Fibroblast of skin of right biceps (primary cell): ENCODE measurements at regions not wholly inside any gene's neighbourhood (a gene's known extent, or its start where the extent isn't known, plus 50 kb on each side); places are given as distances from the start of the nearest gene placed in this dataset.
"Not testable (repeated sequence)": the region's sequence is repeated elsewhere in the genome, so short reads cannot be mapped to it uniquely, and the experiment has no call there.

Experiments used
- DNase-seq: peaks from one replicate; pipeline ENCODE4 v3.0.0-alpha.2; 2013

DNA sequence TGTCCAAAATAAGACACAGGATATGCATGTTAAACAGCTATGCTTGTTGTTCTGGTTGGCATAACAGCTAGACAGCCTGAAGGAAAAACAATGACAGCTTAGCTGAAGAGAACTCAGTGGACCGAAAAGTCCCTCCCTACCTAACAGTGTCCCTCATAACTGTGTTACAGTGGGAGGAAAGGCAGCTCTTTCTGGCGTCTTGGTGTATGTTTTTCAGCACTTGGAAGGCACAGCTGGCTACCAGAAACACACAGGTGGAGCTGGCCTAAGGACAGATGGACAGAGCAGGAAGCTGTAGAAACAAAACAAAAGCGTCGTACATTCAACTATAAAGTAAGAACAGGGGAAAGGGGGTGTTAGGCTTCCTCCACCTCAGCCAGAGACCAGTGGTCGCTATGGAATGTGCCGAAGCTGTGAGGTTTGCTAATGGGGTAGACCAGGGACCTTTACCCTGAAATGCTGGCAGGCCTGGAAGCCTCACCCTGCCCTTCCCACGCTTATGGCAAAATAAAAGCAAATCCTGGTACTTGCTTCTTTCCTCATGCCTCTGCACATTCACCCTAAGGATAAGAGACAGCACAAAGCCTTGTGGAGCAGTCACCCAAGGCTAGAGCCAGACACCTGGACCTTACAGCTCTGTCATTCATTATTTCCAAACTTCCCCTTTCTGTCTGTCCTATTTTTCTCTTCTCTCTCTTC, 103.5 kb upstream of the TRIB2 start:
- DNase-seq = no peak

DNA sequence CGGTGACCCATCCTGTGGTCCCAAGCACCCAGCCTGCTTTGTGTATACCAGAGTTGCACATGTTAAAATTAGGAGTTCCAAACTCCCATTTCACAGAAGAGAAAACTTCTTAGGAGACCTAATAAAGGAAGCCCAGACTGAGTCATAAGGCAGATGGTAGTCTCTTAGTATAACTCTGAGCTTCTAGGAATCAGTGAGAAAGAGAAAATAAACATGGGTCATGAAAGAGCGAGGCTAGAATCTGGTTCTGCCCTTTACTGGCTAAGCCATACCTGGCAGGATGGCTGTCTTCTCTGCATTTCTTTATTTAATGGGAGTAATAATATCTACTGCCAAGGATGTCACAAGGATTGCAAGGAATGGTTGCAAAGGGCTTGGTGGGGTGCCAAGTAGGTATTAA, 101.2 kb upstream of the TRIB2 start:
- DNase-seq = no peak

DNA sequence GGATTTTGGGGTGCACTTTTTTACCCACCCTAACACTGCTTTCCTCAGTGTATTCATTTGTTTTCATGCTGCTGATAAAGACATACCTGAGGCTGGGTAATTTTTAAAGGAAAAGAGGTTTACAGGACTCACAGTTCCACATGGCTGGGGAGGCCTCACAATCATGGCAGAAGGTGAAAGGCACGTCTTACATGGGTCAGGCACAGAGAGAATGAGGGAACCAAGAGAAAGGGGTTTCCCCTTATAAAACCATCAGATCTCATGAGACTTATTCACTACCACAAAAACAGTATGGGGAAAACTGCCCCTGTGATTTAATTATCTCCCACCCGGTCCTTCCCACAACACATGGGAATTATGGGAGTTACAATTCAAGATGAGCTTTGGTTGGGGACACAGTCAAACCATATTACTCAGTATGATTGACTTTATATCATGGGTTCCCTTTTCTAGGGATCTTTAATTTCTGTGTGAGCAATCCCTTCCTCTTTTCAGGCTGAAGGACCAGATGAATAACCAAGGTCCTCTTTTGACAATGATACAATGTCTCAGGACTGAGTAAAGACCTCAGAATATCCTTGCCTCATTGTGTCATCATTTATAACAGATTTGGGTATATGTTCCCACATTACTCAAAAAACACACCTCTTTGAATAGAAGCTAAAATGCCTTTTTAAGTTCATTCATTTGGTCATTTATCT, 100.1 kb upstream of the TRIB2 start:
- no peak for DNase-seq

DNA sequence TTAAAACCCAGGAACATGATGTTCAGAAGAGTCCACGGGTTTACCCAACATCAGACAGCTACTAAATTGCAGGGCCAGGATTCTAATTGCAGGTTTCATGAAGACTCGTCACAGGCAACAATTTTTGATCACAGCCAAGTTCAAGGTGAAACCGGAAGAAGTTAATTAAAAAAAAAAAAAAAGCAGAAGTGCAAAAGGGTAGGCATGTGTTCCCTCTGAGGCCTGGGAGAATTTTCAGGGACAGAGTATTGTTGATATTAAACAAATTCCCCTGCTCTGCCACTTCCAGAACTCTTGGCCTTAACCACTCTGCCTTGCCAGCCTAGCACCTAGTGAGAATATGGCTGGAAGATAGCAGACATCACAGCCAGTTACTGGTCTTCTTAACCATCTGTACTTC, 99.4 kb upstream of the TRIB2 start:
- DNase-seq = no peak

DNA sequence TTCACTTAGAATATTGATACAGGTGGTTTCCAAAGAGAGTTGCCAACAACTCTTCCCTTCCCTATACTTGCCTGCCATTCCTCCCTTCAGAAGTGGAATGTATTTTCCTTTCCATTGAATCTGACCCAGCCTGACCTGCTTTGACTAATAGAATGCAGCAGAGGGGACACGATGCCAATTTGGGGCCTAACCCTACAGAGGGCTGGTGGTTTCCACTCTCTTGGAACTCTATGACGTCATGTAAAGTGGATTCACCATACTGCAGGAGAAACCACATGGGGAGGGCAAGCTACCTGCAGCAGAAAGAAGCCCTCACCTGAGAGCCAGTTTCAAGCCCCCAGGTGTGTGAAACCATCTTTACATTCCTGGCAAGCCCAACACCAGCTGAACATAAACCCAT, 98.9 kb upstream of the TRIB2 start:
- no peak for DNase-seq

DNA sequence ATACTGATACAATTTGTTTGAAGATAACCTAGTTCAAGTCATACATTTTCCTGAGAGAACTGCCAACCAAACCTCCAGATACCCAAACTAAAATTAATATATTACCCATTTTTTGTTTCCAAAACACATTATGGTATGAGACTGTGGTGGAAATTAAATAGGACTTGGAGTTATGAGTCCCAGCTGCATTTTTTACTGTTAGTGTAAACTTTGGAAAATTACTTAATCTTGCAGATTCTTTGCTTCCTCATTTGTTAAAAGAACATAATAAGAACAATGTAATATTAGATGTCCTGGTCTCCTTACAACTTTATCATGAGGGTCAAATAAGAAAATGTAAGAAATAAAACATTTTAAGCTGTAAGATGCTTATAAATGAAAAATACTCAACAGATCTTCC, 98.2 kb upstream of the TRIB2 start:
- no peak for DNase-seq

DNA sequence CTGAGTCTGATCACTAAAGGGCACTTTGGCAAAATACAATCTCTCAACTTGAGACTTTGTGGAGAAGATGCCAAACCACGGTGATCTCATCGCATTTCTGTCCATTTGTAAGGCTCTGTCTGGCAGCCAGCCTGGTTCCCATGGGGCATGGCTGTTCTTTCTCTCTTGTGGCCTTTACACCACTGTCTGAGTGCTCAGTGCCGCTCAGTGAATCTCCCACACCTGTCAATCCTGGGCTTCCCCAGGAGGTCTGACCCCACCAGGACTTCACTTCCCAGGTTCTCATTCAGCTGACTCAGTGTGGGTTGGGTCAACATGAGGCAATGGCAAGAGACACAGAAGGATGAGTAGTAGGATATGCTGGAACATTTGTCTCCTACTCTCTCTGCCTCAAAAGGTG, 96.8 kb upstream of the TRIB2 start:
- peak; percentile 91 for DNase-seq

DNA sequence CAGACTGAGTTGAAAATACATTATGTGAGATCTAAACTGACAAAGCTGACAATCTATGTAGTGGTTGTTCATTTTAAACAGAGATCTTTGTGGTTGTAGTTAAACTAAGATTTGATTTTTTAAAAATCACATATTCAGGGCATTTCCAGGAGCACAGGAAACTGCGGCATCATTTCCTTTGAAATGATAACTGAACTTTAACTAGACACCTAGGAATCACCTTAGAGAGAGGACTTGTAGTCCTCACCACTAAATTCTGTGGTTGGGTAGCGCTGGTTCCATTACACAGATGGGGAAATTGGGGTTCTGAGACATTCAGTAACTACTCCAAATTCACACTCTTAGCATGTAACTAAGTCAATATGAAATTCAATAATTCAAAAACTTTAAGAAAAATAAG, 96.0 kb upstream of the TRIB2 start:
- no peak for DNase-seq

DNA sequence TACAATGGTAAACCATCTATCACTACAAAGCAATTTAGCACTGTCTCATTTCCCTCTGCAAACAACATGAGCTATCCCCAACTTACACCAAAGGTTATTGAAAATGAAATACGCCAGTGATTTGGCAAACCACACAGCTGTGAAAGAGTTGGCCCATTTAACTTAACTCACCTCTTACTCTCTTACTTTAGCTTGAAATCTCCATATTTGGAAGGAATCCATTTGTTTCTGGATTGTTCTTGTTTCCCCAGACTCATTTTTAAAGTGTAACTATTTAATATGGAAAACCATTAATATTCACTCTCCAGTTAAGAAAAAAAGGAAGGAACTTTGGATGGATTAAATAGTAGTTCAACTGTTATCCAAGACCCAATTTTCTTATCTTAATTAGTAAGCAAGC, 93.7 kb upstream of the TRIB2 start:
- DNase-seq = no peak

DNA sequence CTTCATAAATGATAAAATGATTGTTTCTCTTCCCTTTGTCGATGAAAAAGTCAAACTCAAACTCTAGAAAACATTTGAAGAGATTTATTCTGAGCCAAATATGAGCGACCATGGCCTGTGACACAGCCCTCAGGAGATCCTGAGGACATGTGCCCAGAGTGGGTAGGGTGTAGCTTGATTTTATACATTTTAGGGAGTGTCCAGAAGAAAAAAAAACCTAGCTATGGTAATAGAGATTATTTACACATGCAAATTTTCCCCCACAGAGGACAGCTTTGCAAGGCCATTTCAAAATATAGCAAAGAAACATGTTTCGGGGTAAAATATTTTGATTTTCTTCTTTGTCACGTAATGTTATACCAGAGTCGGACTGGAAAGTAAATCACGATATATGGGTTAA, 92.4 kb upstream of the TRIB2 start:
- no peak for DNase-seq

DNA sequence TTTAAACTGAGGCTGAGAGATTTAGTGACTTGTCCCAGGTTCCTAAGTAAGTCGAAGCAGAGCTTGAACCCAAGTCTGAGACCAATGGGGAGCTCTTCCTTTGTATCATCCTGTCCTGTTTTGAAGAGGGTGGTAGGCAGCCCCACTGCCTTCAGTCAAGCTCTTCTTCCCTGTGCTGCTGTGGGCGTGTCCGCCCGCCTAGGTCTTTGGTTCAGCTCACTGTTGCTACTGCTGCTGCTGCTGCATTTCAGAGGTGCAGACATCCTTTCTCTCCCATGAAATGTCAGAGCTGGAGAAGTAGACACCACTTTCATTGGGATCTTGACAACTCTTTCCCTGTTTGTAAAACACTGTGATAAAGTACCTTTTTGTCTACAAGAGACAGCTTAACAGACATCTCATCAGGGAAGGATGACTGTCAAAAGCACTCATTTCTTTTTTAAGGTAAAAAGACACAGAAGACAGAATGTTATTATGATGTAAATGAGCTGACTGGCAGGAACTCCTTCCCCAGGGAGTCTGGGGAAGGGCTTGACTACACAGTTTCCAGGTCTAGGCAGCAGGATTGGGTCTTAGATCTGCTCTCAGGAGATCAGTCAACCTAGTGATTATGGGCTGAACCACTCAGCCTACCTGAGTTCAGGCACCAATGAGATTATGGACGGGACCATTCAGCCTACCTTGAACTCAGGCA, 91.7 kb upstream of the TRIB2 start:
- no peak for DNase-seq

DNA sequence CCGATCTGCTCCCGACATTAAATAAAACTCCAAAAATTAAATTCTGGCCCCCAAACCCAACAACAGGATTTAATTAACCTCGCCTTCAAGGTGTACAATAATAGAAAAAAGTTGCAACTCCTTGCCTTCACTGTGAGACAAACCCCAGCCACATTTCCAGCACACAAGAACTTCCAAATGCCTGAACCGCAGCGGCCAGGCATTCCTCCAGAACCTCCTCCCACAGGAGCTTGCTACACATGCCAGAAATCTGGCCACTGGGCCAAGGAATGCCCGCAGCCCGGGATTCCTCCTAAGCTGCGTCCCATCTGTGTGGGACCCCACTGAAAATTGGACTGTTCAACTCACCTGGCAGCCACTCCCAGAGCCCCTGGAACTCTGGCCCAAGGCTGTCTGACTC, 88.2 kb upstream of the TRIB2 start:
- not testable (repeated sequence) for DNase-seq

DNA sequence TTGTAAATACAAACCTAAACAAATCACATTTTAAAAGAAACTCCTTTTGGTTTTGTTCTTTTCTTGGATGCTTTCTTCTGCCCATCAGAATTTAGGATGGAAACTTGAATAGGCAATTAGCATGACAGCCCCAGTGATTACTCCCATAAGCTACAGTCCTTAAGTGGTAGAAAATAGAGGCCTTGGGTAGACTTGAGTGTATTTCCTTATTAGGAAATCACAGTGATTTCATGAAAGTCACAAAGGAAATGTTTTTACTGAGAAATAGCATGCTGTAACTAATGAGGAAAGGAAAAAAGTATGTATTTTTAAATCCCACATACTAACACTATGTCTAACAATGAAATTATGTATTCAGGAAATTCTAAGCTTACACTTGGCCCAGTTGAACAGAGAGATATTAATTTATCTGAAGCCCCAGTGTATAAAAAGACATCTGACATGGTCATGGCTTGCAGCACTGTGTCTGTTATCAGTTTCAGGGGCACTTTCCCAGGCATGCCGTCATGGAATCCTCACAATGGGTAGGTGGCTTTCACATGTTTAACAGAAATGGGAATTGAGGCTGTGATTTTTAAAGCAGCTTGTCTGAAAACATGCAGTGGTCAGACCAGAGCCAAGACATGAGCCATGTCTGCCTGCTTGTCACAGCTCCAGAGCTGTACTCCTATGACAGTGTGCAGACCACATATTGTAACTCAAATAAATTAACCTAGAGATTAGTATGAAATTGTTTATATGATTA, 79.7 kb upstream of the TRIB2 start:
- DNase-seq = peak; percentile 58

DNA sequence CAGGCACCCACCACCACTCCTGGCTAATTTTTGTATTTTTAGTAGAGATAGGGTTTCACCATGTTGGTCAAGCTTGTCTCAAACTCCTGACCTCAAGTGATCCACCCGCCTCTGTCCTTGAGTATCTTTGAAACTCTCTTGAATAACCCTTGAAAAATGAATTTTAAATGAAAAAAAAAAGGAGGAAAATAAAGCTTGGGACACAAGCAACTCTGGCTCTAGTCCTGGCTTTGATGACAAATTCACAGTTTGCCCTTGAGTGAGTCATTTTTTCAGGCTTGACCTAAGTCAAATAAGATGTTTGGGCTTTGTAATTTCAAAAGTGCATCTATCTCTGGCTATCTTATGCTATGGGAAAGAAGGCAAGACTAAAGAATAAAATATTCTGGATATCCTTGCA, 79.0 kb upstream of the TRIB2 start:
- DNase-seq = peak; percentile 54

DNA sequence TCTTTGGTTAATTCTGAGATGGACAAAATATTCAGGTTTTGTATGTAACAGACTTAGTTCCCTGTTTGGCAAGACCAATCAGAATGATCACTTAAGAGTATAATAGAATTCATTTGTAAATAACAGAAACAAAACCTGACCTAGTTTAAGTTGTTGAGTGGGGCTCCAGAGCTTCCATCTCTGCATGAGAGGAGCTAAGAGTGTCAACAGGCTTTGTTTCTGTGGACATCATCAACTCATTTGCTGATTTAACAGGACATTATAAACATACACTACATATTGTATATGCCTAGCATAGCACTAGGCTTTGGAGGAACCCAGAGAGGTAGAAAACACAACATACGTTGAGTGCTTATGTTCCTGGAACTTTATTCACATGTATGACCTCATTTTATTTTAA, 75.3 kb upstream of the TRIB2 start:
- DNase-seq = no peak

DNA sequence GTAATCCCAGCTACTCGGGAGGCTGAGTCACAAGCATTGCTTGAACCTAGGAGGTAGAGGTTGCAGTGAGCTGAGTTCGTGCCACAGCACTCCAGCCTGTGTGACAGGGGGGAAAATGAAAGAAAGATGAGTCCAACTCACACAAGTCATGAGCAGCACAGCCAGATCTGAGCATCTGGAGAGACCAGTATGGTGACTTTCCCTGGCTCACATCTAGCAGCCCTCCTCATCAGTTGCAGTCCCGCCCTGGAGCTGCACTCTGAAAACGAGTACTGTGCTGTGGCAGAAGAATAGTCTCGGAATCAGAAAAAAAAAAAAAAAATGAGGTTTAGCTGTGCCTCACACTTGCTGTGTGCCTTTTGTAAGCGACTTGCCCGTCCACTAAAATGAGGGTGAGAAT, 74.4 kb upstream of the TRIB2 start:
- no peak for DNase-seq

DNA sequence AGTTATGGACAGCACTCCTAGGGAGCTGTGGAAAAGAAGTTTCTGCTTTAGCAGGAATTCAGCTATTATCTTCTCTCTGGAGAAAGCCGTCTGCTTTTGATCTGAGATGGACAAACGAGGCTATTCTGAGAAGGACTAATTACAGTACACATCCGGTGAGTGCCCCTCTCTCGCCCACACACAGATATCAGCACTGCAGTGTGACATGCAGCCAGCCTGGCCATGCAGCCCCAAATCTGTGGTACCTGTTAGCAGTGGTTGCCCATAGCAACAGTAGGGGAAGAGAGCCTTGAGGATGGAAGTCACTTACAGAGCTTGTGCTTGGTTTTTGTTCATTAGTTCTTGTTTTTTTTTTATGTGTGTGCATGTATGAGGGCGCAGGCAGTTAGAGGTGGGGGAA, 73.9 kb upstream of the TRIB2 start:
- no peak for DNase-seq

DNA sequence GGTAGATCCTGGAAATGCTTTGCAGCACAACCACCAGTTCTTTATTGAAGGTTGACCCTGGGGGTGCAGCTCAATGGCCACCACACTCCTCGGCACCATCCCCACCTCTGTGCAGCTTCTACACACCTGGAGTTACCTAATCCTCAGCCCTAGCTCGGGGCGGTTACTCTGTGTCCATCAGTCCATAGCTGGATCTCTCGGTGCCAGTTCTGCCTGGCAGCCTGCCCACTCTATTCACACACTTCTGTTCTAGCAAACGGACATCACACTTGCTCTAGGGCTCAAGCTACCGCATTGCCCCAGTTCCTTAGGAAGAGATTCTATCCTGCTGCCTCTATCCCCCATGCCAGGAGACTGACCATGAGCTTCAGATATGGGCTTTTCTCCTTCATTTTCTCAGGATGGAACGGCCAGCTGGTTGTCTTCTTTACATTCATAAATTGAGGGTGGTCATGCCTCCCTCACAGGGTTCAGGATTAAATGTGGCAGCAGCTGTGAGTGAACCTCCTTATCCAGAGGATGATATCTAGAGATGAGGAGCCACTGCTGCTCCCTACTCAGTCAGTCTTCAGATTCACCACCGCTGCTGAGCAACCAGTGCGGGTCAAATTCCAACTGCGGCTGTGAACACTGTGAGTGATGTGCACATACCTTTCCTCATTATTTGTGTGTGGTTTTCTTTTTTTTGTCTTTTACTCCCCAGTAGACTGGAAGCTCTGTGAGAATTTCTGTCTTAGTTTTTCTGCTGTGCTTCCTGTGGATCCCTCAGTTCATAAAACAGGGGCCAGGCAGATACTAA, 66.9 kb upstream of the TRIB2 start:
- peak; percentile 8 for DNase-seq

DNA sequence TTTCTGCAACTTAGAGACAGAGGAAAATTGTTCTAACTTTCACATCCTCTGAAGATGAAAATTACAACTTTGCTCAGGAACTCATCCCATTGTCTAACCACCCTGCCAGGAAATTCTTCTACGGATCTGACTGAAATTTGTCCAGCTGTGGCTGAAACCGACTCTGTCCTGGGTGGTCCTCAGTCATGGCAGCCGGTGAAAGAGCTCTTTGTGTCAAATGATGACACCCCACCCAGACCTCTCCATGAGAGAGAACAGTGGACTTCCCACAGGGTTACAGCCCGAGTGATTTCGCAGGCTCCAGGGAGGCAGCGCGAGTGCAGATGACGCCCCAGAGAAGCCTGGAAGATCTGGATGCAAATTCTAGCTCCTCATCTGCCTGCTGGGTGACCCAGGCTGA, 65.1 kb upstream of the TRIB2 start:
- DNase-seq = no peak

DNA sequence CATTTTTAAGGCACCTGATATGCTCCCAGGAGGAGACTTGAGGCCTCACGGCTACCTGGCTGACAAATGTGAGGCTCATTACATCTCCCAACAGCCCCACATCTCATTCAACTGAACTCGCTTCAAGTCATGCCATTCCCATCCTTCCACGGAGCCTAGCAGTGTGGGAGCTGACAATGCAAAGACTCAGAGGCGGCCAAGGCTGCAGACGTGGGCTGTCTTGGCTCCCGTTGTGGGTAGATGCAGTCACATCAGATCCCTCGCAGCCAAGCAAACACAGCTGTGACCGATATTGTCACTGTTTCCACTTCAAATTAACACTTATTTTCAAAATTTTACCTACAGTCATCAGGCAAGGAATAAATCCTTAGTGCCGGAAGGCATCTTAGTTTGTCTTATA, 64.0 kb upstream of the TRIB2 start:
- no peak for DNase-seq

DNA sequence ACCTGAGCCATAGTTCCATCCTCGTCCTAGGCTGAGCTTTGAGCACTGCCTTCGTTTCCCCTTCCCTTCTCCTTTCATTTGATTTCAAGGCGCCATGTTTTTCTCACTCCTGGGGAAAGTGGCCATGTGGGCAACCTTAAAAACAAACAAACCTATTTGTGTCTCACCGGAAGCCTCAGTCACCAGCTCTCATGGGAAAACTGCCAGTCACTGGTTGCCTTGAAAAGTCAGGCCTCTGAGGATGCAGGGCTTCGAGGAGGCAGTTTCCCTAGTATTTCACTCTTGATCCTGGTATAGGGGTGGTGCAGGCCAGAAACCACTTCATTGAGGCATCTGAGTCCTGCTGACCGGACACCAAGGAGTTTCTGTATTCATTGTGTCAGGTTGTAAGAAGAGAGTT, 59.2 kb upstream of the TRIB2 start:
- no peak for DNase-seq

DNA sequence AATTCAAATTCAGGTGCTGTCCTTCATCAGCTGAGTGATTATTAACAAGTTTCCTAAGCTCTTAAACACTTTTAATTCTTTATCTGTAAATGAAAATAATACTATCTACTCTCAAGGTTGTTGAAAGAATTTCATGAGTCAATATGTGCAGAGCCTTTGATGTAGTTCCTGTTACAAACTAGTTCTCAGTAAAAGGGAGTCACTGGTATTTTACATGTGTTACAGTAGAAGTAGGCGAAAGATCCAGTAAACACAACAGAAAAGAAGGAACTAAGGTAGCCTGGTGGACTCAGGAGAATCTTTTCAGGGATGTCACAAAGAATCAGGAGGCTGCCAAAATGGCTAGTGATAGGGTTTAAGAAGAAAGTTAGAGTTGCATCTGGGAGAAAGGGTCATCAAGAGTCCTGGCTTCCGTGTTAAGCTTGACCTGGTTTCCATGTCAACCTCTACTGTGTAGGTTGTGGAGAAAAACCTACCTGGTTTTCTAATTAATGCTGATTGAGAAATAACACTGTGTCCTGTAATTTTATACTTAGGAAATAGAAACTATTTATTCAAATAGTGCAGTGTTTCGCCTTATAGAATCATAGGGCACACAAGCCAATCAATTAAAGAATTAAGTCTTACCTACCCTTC, 58.3 kb upstream of the TRIB2 start:
- no peak for DNase-seq
